ENCODE measurements at regions not wholly inside any gene's neighbourhood (a gene's known extent, or its start where the extent isn't known, plus 50 kb on each side); places are given as distances from the start of the nearest gene placed in this dataset.

DNA sequence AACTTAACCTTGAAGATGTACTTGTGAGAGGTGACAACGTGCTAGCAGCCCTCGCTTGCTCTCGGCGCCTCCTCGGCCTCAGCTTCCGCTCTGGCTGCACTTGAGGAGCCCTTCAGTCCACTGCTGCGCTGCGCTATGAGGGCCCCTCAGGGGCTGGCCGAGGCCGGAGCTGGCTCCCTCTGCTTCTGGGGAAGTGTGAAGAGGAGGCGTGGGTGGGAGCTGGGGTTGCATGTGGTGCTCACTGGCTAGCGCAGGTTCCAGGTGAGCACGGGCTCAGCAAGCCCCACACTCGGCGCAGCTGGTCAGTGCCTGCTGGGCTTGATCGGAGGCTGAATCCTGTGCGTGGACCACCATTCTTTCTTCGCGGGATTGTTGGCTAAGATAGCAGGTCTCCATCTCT lies 166.1 kb downstream of the MRPS30 start:
- Mint-ChIP-seq H3K9me3 (ENCODE audit: insufficient read depth) (peaks cover 5% of the 10 kb centered on the region), H3K27ac (no peak overlapping the region), H3K27me3 (no peaks in the 10 kb centered on the region), H3K4me3 (no peak overlapping the region), H3K4me1 (no peaks in the 10 kb centered on the region)
- ATAC-seq (ENCODE audit: low read depth) (no peak), DNase-seq (no peak)
- Histone ChIP-seq H3K27ac (ENCODE audit: low read length in 2 of 2) (no peak overlapping the region), H3K9ac (ENCODE audit: low read length) (no peak overlapping the region), H2AFZ (ENCODE audit: insufficient read depth, low read depth, low read length, poor library complexity, severe bottlenecking) (no peak overlapping the region), H3K27me3 (replicated peaks in 1 of 4; ENCODE audit: control extremely low read depth in 1 of 4, control insufficient read depth in 3 of 4, insufficient read depth in 4 of 4, low read length in 3 of 4) (no peaks in the 10 kb centered on the region), H3K79me2 (ENCODE audit: control insufficient read depth, insufficient read depth, low read length) (no peaks in the 10 kb centered on the region), H3K4me1 (ENCODE audit: control insufficient read depth in 2 of 2, insufficient read depth in 2 of 2, low read length in 2 of 2) (no peaks in the 10 kb centered on the region), H3K36me3 (replicated peaks in 1 of 2; ENCODE audit: control extremely low read depth in 1 of 2, control insufficient read depth in 1 of 2, extremely low read depth in 1 of 2, insufficient read depth in 2 of 2, low read length in 1 of 2) (no peaks in the 10 kb centered on the region), H3K4me3 (ENCODE audit: control extremely low read depth in 1 of 5, extremely low read depth in 1 of 5, insufficient read depth in 1 of 5, low read depth in 2 of 5, low read length in 4 of 5) (no peak overlapping the region), H3K4me2 (replicated peaks; ENCODE audit: low read depth, low read length, poor library complexity, severe bottlenecking) (no peak overlapping the region), H3K9me3 (ENCODE audit: control extremely low read depth in 1 of 3, control insufficient read depth in 2 of 3, insufficient read depth in 1 of 3, low read length in 2 of 3) (peaks cover 0 to 13% (median 0%) of the 10 kb centered on the region in 3 donors), H4K20me1 (ENCODE audit: control insufficient read depth, insufficient read depth, low read length, poor library complexity, severe bottlenecking) (no peaks in the 10 kb centered on the region)
- ChIA-PET POLR2A (no interaction called here), CTCF (no interaction called here)
- intact Hi-C loops (cut with micrococcal nuclease): no loop called here
- 93% methylated on average over 15 of the region's 19 CpGs for WGBS (ENCODE audit: insufficient coverage)
- TF ChIP-seq, protein P1, sequence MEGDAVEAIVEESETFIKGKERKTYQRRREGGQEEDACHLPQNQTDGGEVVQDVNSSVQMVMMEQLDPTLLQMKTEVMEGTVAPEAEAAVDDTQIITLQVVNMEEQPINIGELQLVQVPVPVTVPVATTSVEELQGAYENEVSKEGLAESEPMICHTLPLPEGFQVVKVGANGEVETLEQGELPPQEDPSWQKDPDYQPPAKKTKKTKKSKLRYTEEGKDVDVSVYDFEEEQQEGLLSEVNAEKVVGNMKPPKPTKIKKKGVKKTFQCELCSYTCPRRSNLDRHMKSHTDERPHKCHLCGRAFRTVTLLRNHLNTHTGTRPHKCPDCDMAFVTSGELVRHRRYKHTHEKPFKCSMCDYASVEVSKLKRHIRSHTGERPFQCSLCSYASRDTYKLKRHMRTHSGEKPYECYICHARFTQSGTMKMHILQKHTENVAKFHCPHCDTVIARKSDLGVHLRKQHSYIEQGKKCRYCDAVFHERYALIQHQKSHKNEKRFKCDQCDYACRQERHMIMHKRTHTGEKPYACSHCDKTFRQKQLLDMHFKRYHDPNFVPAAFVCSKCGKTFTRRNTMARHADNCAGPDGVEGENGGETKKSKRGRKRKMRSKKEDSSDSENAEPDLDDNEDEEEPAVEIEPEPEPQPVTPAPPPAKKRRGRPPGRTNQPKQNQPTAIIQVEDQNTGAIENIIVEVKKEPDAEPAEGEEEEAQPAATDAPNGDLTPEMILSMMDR (IDR thresholded peaks at IDR 0.05): no peak
- no peak for TF ChIP-seq EZH2 (IDR thresholded peaks at IDR 0.05; ENCODE audit: borderline replicate concordance, insufficient read depth, low read depth, low read length, poor library complexity, severe bottlenecking)

DNA sequence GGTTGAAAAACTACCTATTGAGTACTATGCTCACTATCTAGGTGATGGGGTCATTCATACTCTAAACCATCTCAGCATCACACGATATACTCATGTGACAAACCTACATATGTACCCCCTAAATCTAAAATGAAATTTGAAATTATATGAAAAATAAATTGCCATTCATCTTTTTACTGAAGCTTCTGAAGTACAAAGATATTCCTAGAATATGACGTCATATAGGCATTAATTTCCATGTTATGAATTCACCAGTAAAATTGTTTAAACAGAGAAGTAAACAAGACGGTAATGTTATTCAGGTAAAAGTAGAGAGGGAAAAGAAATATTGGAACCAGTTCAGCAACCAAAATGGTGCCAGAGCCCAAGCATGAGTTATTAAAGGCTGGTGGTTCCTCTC lies 173.0 kb downstream of the MRPS30 start:
- no peaks in the 10 kb centered on the region for H3K4me1 ChIP-seq (ENCODE audit: control insufficient read depth in 2 of 2, insufficient read depth in 2 of 2, low read length in 2 of 2)
- no peaks in the 10 kb centered on the region for H3K27me3 ChIP-seq (replicated peaks in 1 of 4; ENCODE audit: control extremely low read depth in 1 of 4, control insufficient read depth in 3 of 4, insufficient read depth in 4 of 4, low read length in 3 of 4)
- Mint-ChIP-seq H3K4me1 (no peaks in the 10 kb centered on the region), H3K27ac (no peak overlapping the region), H3K27me3 (no peaks in the 10 kb centered on the region), H3K9me3 (ENCODE audit: insufficient read depth) (peaks cover 17% of the 10 kb centered on the region), H3K4me3 (no peak overlapping the region)
- ChIA-PET POLR2A (no interaction called here), CTCF (no interaction called here)
- intact Hi-C loops (cut with micrococcal nuclease): no loop called here
- no peak overlapping the region for H3K9ac ChIP-seq (ENCODE audit: low read length)
- peaks cover 0 to 18% (median 16%) of the 10 kb centered on the region in 3 donors for H3K9me3 ChIP-seq (ENCODE audit: control extremely low read depth in 1 of 3, control insufficient read depth in 2 of 3, insufficient read depth in 1 of 3, low read length in 2 of 3)
- H3K36me3 ChIP-seq (replicated peaks in 1 of 2; ENCODE audit: control extremely low read depth in 1 of 2, control insufficient read depth in 1 of 2, extremely low read depth in 1 of 2, insufficient read depth in 2 of 2, low read length in 1 of 2): no peaks in the 10 kb centered on the region
- no peak overlapping the region for H2AFZ ChIP-seq (ENCODE audit: insufficient read depth, low read depth, low read length, poor library complexity, severe bottlenecking)
- H3K27ac ChIP-seq (ENCODE audit: low read length in 2 of 2): no peak overlapping the region
- DNase-seq: no peak
- no CpG with 5 or more reads among the region's 3 CpGs for WGBS (ENCODE audit: insufficient coverage)
- H4K20me1 ChIP-seq (ENCODE audit: control insufficient read depth, insufficient read depth, low read length, poor library complexity, severe bottlenecking): no peaks in the 10 kb centered on the region
- TF ChIP-seq, protein P1 (IDR thresholded peaks at IDR 0.05): no peak
- H3K4me3 ChIP-seq (ENCODE audit: control extremely low read depth in 1 of 5, extremely low read depth in 1 of 5, insufficient read depth in 1 of 5, low read depth in 2 of 5, low read length in 4 of 5): no peak overlapping the region
- H3K79me2 ChIP-seq (ENCODE audit: control insufficient read depth, insufficient read depth, low read length): no peaks in the 10 kb centered on the region
- ATAC-seq (ENCODE audit: low read depth): no peak
- no peak overlapping the region for H3K4me2 ChIP-seq (replicated peaks; ENCODE audit: low read depth, low read length, poor library complexity, severe bottlenecking)
